ENCODE measurements at regions not wholly inside any gene's neighbourhood (a gene's known extent, or its start where the extent isn't known, plus 50 kb on each side); places are given as distances from the start of the nearest gene placed in this dataset.

GRCh38 chr6:155578251-155578650, 122.6 kb upstream of the NOX3 start:
- Histone ChIP-seq H3K27ac (no peak overlapping the region), H3K4me3 (no peak overlapping the region), H3K4me1 (no peaks in the 10 kb centered on the region), H3K27me3 (no peaks in the 10 kb centered on the region), H3K9me3 (no peaks in the 10 kb centered on the region), H3K36me3 (no peaks in the 10 kb centered on the region)
- no peak for DNase-seq
- in situ Hi-C loops (cut with MboI; ENCODE audit: low pct_ligation_motif_present in 1 of 4, low pct_unique_long_range_greater_than_20kb in 1 of 4, low sequenced_read_pairs in 3 of 4): no loop called here
- TF ChIP-seq POLR2AphosphoS5 (IDR thresholded peaks at IDR 0.05) (no peak), POLR2A (IDR thresholded peaks at IDR 0.05) (no peak), EP300 (IDR thresholded peaks at IDR 0.05; ENCODE audit: low read depth) (no peak), CTCF (IDR thresholded peaks at IDR 0.05) (no peak)
- intact Hi-C loops (cut with DNase I; ENCODE audit: low total_unique reads): no loop called here

GRCh38 chr6:155561966-155562364, 106.3 kb upstream of the NOX3 start:
- no peak for TF ChIP-seq POLR2AphosphoS5 (IDR thresholded peaks at IDR 0.05)
- TF ChIP-seq EP300 (IDR thresholded peaks at IDR 0.05; ENCODE audit: low read depth): no peak
- no peak for TF ChIP-seq CTCF (IDR thresholded peaks at IDR 0.05)
- no peak for TF ChIP-seq POLR2A (IDR thresholded peaks at IDR 0.05)
- in situ Hi-C loops (cut with MboI; ENCODE audit: low pct_ligation_motif_present in 1 of 4, low pct_unique_long_range_greater_than_20kb in 1 of 4, low sequenced_read_pairs in 3 of 4) (no loop called here), intact Hi-C loops (cut with DNase I; ENCODE audit: low total_unique reads) (no loop called here)
- 64 to 84% methylated on average over 3 to 4 of the region's 4 CpGs for WGBS, 2 donors (ENCODE audit: low coverage in 1 of 2)
- Histone ChIP-seq H3K9me3 (no peaks in the 10 kb centered on the region), H3K36me3 (no peaks in the 10 kb centered on the region), H3K27me3 (no peaks in the 10 kb centered on the region), H3K27ac (no peak overlapping the region), H3K4me1 (no peaks in the 10 kb centered on the region), H3K4me3 (no peak overlapping the region)
- DNase-seq: no peak

DNA sequence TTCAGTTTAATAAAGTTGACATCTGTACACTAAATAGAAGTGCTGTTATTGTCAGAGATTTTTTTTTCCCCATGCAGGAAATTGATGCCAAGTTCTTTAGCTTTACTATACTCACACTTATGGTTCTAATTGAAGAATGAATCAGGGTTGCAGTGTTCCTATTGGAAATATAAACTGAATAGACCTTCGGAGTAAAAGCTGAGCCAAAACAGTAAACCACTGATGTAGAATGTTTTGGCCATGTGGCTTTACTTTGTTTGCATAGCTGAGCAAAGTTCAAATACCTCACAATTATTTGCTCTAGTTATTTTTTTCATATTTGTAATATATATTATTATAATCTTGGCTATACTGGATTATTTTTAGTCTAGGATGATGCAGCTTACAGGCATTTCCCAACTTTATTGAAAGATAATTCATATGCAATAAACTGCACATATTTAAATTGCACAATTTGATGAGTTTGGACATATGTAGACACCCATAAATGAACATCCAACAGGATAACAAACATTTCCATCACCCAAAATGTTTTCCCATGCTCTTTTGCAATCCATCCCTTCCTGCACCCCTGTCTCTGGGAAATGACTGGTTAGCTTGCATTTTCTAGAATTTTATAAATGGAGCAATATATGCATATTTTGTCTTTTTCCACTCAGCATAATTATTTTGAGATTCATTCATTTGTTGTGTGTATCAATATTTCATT, 105.8 kb upstream of the NOX3 start:
- Histone ChIP-seq H3K27me3 (no peaks in the 10 kb centered on the region), H3K36me3 (no peaks in the 10 kb centered on the region), H3K9me3 (no peaks in the 10 kb centered on the region), H3K27ac (no peak overlapping the region), H3K4me1 (no peaks in the 10 kb centered on the region), H3K4me3 (no peak overlapping the region)
- in situ Hi-C loops (cut with MboI; ENCODE audit: low pct_ligation_motif_present in 1 of 4, low pct_unique_long_range_greater_than_20kb in 1 of 4, low sequenced_read_pairs in 3 of 4): no loop called here
- WGBS, 2 donors (ENCODE audit: low coverage in 1 of 2): 30 to 40% methylated on average over 1 of the region's 1 CpG
- DNase-seq: no peak
- intact Hi-C loops (cut with DNase I; ENCODE audit: low total_unique reads): no loop called here
- TF ChIP-seq CTCF (IDR thresholded peaks at IDR 0.05): no peak
- no peak for TF ChIP-seq EP300 (IDR thresholded peaks at IDR 0.05; ENCODE audit: low read depth)
- no peak for TF ChIP-seq POLR2AphosphoS5 (IDR thresholded peaks at IDR 0.05)
- TF ChIP-seq POLR2A (IDR thresholded peaks at IDR 0.05): no peak

DNA sequence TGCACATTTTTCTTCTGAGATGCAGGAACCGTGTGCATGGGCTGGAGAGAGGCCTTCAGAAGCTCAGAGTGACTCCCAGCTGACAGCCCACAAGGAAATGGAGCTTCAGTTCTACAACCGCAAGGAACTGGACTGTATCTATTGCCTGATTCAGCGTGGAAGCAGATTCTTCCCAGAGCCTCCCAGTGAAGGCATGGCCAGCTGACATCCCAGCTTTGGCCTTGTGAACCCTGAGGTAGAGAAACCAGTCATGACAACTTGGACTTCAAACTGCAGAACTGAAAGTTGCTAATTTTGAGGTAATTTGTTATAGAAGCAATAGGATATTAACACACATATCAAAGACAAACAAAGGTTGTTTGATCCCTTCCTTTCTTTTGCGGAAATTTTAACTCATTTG, 94.3 kb upstream of the NOX3 start:
- Histone ChIP-seq H3K27ac (no peak overlapping the region), H3K36me3 (no peaks in the 10 kb centered on the region), H3K4me3 (no peak overlapping the region), H3K27me3 (no peaks in the 10 kb centered on the region), H3K9me3 (no peaks in the 10 kb centered on the region), H3K4me1 (no peaks in the 10 kb centered on the region)
- no peak for DNase-seq
- 73 to 85% methylated on average over 4 of the region's 4 CpGs for WGBS, 2 donors (ENCODE audit: low coverage in 1 of 2)
- in situ Hi-C loops (cut with MboI; ENCODE audit: low pct_ligation_motif_present in 1 of 4, low pct_unique_long_range_greater_than_20kb in 1 of 4, low sequenced_read_pairs in 3 of 4): loop anchor here in 3 of 4 donors (25.0 kb wide), 1 partner anchor 213 kb away; no protein-coding TSS in a partner anchor
- TF ChIP-seq EP300 (IDR thresholded peaks at IDR 0.05; ENCODE audit: low read depth): no peak
- TF ChIP-seq POLR2AphosphoS5 (IDR thresholded peaks at IDR 0.05): no peak
- TF ChIP-seq POLR2A (IDR thresholded peaks at IDR 0.05): no peak
- no peak for TF ChIP-seq CTCF (IDR thresholded peaks at IDR 0.05)
- intact Hi-C loops (cut with DNase I; ENCODE audit: low total_unique reads): no loop called here
